Tibial nerve (tissue), 4 donors: ENCODE measurements at regions not wholly inside any gene's neighbourhood (a gene's known extent, or its start where the extent isn't known, plus 50 kb on each side); places are given as distances from the start of the nearest gene placed in this dataset.

Experiments
- DNase-seq, 2 donors: peaks; one replicate each; pipeline ENCODE4 v3.0.0-alpha.2; 2019; ENCODE audit warnings: low spot score in 2 of 2
- H3K27ac ChIP-seq, 4 donors: fragments of 200-600 bp; sonication (generic) in 3 of 4; one replicate each; pipeline ENCODE4 v1.5.1; 2017 to 2019; ENCODE audit warnings: mild to moderate bottlenecking in 1 of 4
- H3K27me3 ChIP-seq, 2 donors: fragments of 200-600 bp; sonication (generic) in 1 of 2; one replicate each; pipeline versions ENCODE4 v1.5.1 to v1.6.0; 2017 to 2019
- H3K36me3 ChIP-seq, 3 donors: fragments of 200-600 bp; sonication (generic); one replicate each; pipeline ENCODE4 v1.5.1; 2018 to 2019
- H3K4me1 ChIP-seq, 4 donors: fragments of 200-600 bp; sonication (generic) in 3 of 4; one replicate each; pipeline ENCODE4 v1.5.1; 2017 to 2019
- H3K4me3 ChIP-seq, 4 donors: fragments of 200-600 bp; sonication (generic) in 3 of 4; one replicate each; pipeline ENCODE4 v1.5.1; 2017 to 2019; ENCODE audit warnings: mild to moderate bottlenecking in 1 of 4, moderate library complexity in 1 of 4
- H3K9me3 ChIP-seq, 4 donors: fragments of 200-600 bp; sonication (generic) in 3 of 4; one replicate each; pipeline ENCODE4 v1.5.1; 2017 to 2019
- CTCF ChIP-seq, 5 experiments: fragments of 200-600 bp in 3 of 5; fragments of 450-650 bp in 2 of 5; sonication (generic) in 3 of 5; IDR thresholded peaks; one replicate each; pipeline ENCODE4 v1.5.1; 2016 to 2019; ENCODE audit warnings: antibody characterized with exemption in 5 of 5, mild to moderate bottlenecking in 3 of 5, moderate library complexity in 2 of 5
- EP300 ChIP-seq, 2 donors: sonication (generic); formaldehyde crosslinking; IDR thresholded peaks; one replicate each; pipeline ENCODE4 v1.6.1; 2017; ENCODE audit warnings: antibody characterized with exemption in 2 of 2, mild to moderate bottlenecking in 1 of 2
- POLR2A ChIP-seq, 2 donors: fragments of 450-650 bp; IDR thresholded peaks; one replicate each; pipeline ENCODE4 v1.6.1; 2017; ENCODE audit warnings: antibody characterized with exemption in 2 of 2, mild to moderate bottlenecking in 2 of 2, moderate library complexity in 2 of 2
- WGBS, 2 donors: methylation state at CpG; one replicate each; pipeline ENCODE4 v1.1.5; 2018; 5-methylcytosine and 5-hydroxymethylcytosine counted together

- Histone ChIP-seq H3K27ac (peak overlapping the region in 3 of 4 donors; percentile 23 to 85 (median 78)), H3K9me3 (no peaks in the 10 kb centered on the region), H3K4me1 (peaks cover 0 to 56% (median 17%) of the 10 kb centered on the region in 4 donors), H3K27me3 (no peaks in the 10 kb centered on the region), H3K36me3 (peaks cover 0 to 42% (median 9%) of the 10 kb centered on the region in 3 donors), H3K4me3 (no peak overlapping the region)
- 45 to 49% methylated on average over 4 of the region's 4 CpGs for WGBS, 2 donors
- no peak for DNase-seq
- TF ChIP-seq CTCF (IDR thresholded peaks at IDR 0.05), result no peak
These were observed 52.7 kb upstream of the TESK1 start for GRCh38 chr9:35552376-35552775.

GRCh38 chr9:35552837-35553236 is 52.2 kb upstream of the TESK1 start:
- Histone ChIP-seq H3K4me1 (peaks cover 0 to 51% (median 17%) of the 10 kb centered on the region in 4 donors), H3K9me3 (no peaks in the 10 kb centered on the region), H3K4me3 (no peak overlapping the region), H3K27me3 (no peaks in the 10 kb centered on the region), H3K36me3 (peaks cover 0 to 42% (median 9%) of the 10 kb centered on the region in 3 donors), H3K27ac (peak overlapping the region; percentile 23 to 85 (median 63))
- TF ChIP-seq EP300 (IDR thresholded peaks at IDR 0.05) (no peak), CTCF (IDR thresholded peaks at IDR 0.05) (no peak), POLR2A (IDR thresholded peaks at IDR 0.05) (no peak)
- WGBS, 2 donors, result 60 to 71% methylated on average over 3 of the region's 3 CpGs
- DNase-seq, result no peak

- WGBS, 2 donors, result 16 to 21% methylated on average over 12 of the region's 12 CpGs
- no peak overlapping the region for H3K4me3 ChIP-seq
These were observed 51.2 kb upstream of the TESK1 start for GRCh38 chr9:35553670-35554543.

GRCh38 chr9:35555246-35555701 is 49.8 kb upstream of the TESK1 start:
- Histone ChIP-seq H3K27ac (peak overlapping the region in 1 of 4 donors; percentile 29), H3K27me3 (no peaks in the 10 kb centered on the region), H3K4me3 (no peak overlapping the region), H3K36me3 (peaks cover 0 to 57% (median 9%) of the 10 kb centered on the region in 3 donors), H3K4me1 (peaks cover 0 to 36% (median 11%) of the 10 kb centered on the region in 4 donors), H3K9me3 (no peaks in the 10 kb centered on the region)
- no peak for DNase-seq
- WGBS, 2 donors, result 83% methylated on average over 13 of the region's 13 CpGs
- TF ChIP-seq CTCF (IDR thresholded peaks at IDR 0.05), result no peak
- TF ChIP-seq EP300 (IDR thresholded peaks at IDR 0.05), result no peak
- TF ChIP-seq POLR2A (IDR thresholded peaks at IDR 0.05), result no peak

More at GRCh38 chr9:35553670-35554543, 51.2 kb upstream of the TESK1 start:
- Histone ChIP-seq H3K9me3 (no peaks in the 10 kb centered on the region), H3K4me1 (peaks cover 0 to 40% (median 14%) of the 10 kb centered on the region in 4 donors), H3K36me3 (peaks cover 0 to 43% (median 9%) of the 10 kb centered on the region in 3 donors), H3K27ac (peak overlapping the region; percentile 18 to 85 (median 63)), H3K27me3 (no peaks in the 10 kb centered on the region)
- TF ChIP-seq CTCF (IDR thresholded peaks at IDR 0.05) (peak; percentile 67 to 94 (median 87)), EP300 (IDR thresholded peaks at IDR 0.05) (peak in 1 of 2 donors; percentile 80), POLR2A (IDR thresholded peaks at IDR 0.05) (no peak)
- DNase-seq, result peak in 1 of 2 donors; percentile 73
